Left lung (tissue), 4 donors: ENCODE measurements at regions not wholly inside any gene's neighbourhood (a gene's known extent, or its start where the extent isn't known, plus 50 kb on each side); places are given as distances from the start of the nearest gene placed in this dataset.

Experiments used
- ATAC-seq: fragments of 200-7000 bp; cut with Tn5 transposase; one replicate; pipeline ENCODE4 v1.9.1; 2020; ENCODE audit warnings: moderate library complexity
- DNase-seq, 4 donors: peaks; one replicate each; pipeline ENCODE4 v3.0.0-alpha.2; 2013 to 2020
- H3K27ac ChIP-seq, 2 donors: fragments of 200-600 bp; sonication (generic) in 1 of 2; one replicate each; pipeline versions ENCODE4 v1.5.0 to v1.8.0; 2020 to 2021
- H3K27me3 ChIP-seq, 2 donors: fragments of 200-600 bp; sonication (generic) in 1 of 2; one replicate each; pipeline versions ENCODE4 v1.5.0 to v1.8.0; 2020 to 2021
- H3K36me3 ChIP-seq, 2 donors: fragments of 200-600 bp; sonication (generic) in 1 of 2; one replicate each; pipeline versions ENCODE4 v1.5.0 to v1.8.0; 2020 to 2021
- H3K4me1 ChIP-seq, 2 donors: fragments of 200-600 bp; one replicate each; pipeline ENCODE4 v1.8.0; 2021
- H3K4me3 ChIP-seq, 2 donors: fragments of 200-600 bp; sonication (generic) in 1 of 2; one replicate each; pipeline versions ENCODE4 v1.5.0 to v1.8.0; 2020 to 2021; ENCODE audit warnings: mild to moderate bottlenecking in 1 of 2
- H3K9me3 ChIP-seq, 2 donors: fragments of 200-600 bp; sonication (generic) in 1 of 2; one replicate each; pipeline versions ENCODE4 v1.5.0 to v1.8.0; 2020 to 2021
- intact Hi-C, 2 donors: fragments of 100-400 bp; cut with DNase I; formaldehyde crosslinking; loops; one replicate each; pipeline versions ENCODE4 v1.11.2 to v1.14.2; 2022
- TF ChIP-seq, protein P1 (sequence below), 2 donors: fragments of 200-600 bp; sonication (generic) in 1 of 2; IDR thresholded peaks; one replicate each; pipeline versions ENCODE4 v1.5.0 to v1.8.0; 2021; ENCODE audit warnings: antibody characterized with exemption in 2 of 2
- donor health status: DM: no; HTN: yes; CAD: no.
- donor health status: DM: no; HTN: no; CAD: no.

DNA sequence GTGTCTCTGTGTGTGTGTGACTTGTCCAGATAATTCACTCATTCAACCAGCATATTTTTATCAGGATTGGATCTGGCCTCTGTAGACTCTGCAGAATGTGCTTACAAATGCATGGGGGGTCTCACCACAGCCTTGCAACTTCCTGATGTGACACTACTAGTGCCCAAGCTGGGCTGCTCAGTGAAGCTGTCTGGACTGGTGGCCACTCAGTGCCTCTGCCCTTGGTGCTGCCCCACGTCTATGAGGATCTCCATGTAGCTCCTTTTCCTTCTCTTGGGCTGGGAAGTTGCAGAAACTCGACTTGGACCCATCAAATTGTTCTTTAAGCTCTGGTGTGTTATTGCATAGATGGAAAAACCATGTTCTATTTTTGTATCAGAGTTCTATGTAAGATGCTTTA lies 75.8 kb downstream of the NRN1 start:
- DNase-seq = no peak
- H3K4me3 ChIP-seq = no peak overlapping the region
- H3K4me1 ChIP-seq = no peaks in the 10 kb centered on the region
- peaks cover 0 to 4% of the 10 kb centered on the region in 2 donors for H3K9me3 ChIP-seq
- intact Hi-C loops = no loop called here
- no peaks in the 10 kb centered on the region for H3K36me3 ChIP-seq
- TF ChIP-seq, protein P1, sequence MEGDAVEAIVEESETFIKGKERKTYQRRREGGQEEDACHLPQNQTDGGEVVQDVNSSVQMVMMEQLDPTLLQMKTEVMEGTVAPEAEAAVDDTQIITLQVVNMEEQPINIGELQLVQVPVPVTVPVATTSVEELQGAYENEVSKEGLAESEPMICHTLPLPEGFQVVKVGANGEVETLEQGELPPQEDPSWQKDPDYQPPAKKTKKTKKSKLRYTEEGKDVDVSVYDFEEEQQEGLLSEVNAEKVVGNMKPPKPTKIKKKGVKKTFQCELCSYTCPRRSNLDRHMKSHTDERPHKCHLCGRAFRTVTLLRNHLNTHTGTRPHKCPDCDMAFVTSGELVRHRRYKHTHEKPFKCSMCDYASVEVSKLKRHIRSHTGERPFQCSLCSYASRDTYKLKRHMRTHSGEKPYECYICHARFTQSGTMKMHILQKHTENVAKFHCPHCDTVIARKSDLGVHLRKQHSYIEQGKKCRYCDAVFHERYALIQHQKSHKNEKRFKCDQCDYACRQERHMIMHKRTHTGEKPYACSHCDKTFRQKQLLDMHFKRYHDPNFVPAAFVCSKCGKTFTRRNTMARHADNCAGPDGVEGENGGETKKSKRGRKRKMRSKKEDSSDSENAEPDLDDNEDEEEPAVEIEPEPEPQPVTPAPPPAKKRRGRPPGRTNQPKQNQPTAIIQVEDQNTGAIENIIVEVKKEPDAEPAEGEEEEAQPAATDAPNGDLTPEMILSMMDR (IDR thresholded peaks at IDR 0.05) = no peak
- H3K27ac ChIP-seq = no peak overlapping the region
- no peak for ATAC-seq
- H3K27me3 ChIP-seq = peaks cover 0 to 20% of the 10 kb centered on the region in 2 donors

DNA sequence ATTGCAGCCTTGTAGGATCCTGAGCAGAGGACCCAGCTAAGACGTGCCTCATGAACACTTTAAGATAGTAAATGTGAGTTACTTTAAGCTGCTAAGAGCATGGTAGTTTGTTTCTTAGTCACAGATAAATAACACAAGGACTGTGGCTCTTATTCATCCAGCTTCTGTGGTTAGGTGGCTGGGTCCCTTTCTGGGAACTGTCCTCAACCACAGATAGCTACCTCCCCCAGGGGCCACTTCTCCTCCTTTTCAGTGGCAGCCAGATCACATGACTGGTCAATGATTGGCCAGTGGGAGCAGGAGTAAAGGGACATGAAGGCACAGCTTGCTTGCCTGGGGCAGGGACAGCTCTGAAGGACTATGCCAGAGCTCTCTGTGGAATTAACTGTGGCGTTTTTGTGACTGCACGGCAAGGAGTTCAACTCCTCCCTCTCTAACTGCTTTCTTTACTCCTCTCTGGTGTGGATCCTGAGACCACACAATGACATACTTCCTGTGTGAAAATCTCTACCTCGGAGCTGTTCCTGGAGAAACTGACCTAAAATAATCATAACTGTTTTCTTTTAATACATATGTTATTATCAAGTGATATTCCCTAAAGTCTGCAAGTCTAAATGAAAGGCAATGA lies 76.5 kb downstream of the NRN1 start:
- no peak for DNase-seq
- TF ChIP-seq, protein P1 (IDR thresholded peaks at IDR 0.05) = no peak
- Histone ChIP-seq H3K36me3 (no peaks in the 10 kb centered on the region), H3K4me1 (no peaks in the 10 kb centered on the region), H3K9me3 (peaks cover 0 to 4% of the 10 kb centered on the region in 2 donors), H3K4me3 (no peak overlapping the region), H3K27me3 (peaks cover 0 to 19% of the 10 kb centered on the region in 2 donors), H3K27ac (no peak overlapping the region)
- ATAC-seq = no peak
- intact Hi-C loops = no loop called here

DNA sequence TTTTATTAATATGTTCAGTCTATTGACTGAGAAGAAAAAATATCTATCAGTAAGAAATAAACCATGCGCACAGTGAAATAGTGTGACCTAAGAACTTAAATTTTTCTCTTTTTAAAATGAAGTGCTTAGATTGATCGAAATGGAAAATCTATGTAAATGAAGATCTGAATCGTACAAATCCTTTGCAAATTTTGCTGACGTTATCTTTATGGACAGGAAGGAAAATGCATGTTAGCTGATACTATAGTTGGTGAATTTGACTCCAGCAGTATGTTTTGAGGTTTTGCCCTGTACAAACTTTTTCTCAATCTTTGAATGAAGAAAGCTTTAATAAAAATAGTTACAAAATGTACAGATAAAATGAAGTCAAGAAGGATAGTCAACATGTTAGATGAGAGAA lies 82.9 kb downstream of the NRN1 start:
- Histone ChIP-seq H3K27me3 (no peaks in the 10 kb centered on the region), H3K27ac (no peak overlapping the region), H3K9me3 (no peaks in the 10 kb centered on the region), H3K4me3 (no peak overlapping the region), H3K36me3 (no peaks in the 10 kb centered on the region), H3K4me1 (no peaks in the 10 kb centered on the region)
- DNase-seq = no peak
- TF ChIP-seq, protein P1 (IDR thresholded peaks at IDR 0.05) = no peak
- ATAC-seq = no peak
- intact Hi-C loops = no loop called here

DNA sequence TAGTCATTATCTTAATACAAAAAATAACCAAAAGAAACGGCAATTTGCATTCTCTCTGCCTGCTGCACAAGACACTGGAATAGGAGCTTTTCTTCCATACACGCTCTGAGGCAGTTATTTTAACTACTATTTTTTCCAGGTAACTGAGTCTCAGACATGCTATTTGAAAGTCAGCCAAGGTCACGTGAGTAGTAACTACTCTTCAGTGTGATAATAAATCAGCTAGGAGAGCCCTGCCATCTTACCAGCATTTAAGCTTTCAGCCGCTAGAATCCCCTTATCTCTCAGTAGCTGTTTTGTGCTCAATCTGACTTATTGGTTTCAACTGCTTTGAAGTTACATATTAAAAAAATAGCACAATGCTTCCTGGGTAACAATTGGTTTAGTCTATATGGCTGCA lies 84.5 kb downstream of the NRN1 start:
- Histone ChIP-seq H3K4me3 (no peak overlapping the region), H3K27me3 (no peaks in the 10 kb centered on the region), H3K27ac (no peak overlapping the region), H3K36me3 (no peaks in the 10 kb centered on the region), H3K4me1 (no peaks in the 10 kb centered on the region), H3K9me3 (no peaks in the 10 kb centered on the region)
- DNase-seq (no peak), ATAC-seq (no peak)
- TF ChIP-seq, protein P1 (IDR thresholded peaks at IDR 0.05) = no peak
- intact Hi-C loops = no loop called here

DNA sequence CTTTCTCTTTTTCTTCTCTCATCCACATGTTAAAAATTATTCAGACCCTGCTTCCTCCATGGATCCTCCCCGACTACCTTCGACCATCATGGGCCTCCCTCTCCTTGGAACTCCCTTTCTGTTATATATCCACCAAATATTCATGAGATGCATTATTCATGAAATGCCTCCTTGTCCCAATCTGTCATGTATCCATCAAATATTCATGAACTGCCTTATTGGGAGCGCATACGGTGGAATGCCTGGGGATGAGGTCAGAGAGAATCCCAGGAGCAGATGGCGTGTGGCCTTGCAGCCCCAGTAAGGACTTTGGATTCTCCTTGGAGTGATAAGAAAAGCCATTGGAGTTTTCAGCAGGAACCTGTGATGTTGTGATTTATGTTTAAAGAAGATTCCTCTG lies 97.0 kb downstream of the NRN1 start:
- H3K4me3 ChIP-seq = no peak overlapping the region
- no peaks in the 10 kb centered on the region for H3K27me3 ChIP-seq
- DNase-seq (no peak), ATAC-seq (no peak)
- no peak overlapping the region for H3K27ac ChIP-seq
- intact Hi-C loops = no loop called here
- TF ChIP-seq, protein P1 (IDR thresholded peaks at IDR 0.05) = no peak
- peaks cover 0 to 1% of the 10 kb centered on the region in 2 donors for H3K9me3 ChIP-seq
- no peaks in the 10 kb centered on the region for H3K36me3 ChIP-seq
- peaks cover 0 to 6% of the 10 kb centered on the region in 2 donors for H3K4me1 ChIP-seq
